ENCODE measurements at regions not wholly inside any gene's neighbourhood (a gene's known extent, or its start where the extent isn't known, plus 50 kb on each side); places are given as distances from the start of the nearest gene placed in this dataset.
A peak's percentile ranks its signal among the peaks of the same experiment; 100 is the strongest.

GRCh38 chr2:67712484-67712883, 315.4 kb downstream of the ETAA1 start:
- no peaks in the 10 kb centered on the region for H3K9me3 Mint-ChIP-seq
- no peak overlapping the region for H3K4me3 ChIP-seq
- peak overlapping the region; percentile 74; the same call in 1 of the 2 replicates for H2AFZ ChIP-seq
- ATAC-seq: no peak
- no peaks in the 10 kb centered on the region for H3F3A ChIP-seq (replicated peaks; ENCODE audit: low read depth)
- H3K36me3 ChIP-seq (ENCODE audit: insufficient read depth): no peaks in the 10 kb centered on the region
- DNase-seq (ENCODE audit: low spot score): no peak
- H3K27me3 ChIP-seq (ENCODE audit: insufficient read depth): no peaks in the 10 kb centered on the region
- H3K27ac Mint-ChIP-seq: no peak overlapping the region
- H3K4me1 ChIP-seq (ENCODE audit: insufficient read depth): no peaks in the 10 kb centered on the region
- no peaks in the 10 kb centered on the region for H3K79me2 ChIP-seq (replicated peaks; ENCODE audit: insufficient read depth)
- H3K4me3 Mint-ChIP-seq: no peak overlapping the region
- no peaks in the 10 kb centered on the region for H3K4me1 Mint-ChIP-seq
- H3K27ac ChIP-seq (ENCODE audit: low read depth): no peak overlapping the region
- H3K36me3 Mint-ChIP-seq (ENCODE audit: low read depth): no peaks in the 10 kb centered on the region
- no peak overlapping the region for H3K4me2 ChIP-seq
- H3K9me2 ChIP-seq (ENCODE audit: insufficient read depth): 0 out of 2 replicates have a peak, but pooled peaks cover 3% of the 10 kb centered on the region
- no peaks in the 10 kb centered on the region for H4K20me1 ChIP-seq (replicated peaks; ENCODE audit: insufficient read depth)
- no peak for TF ChIP-seq POLR2AphosphoS5 (IDR thresholded peaks at IDR 0.05; ENCODE audit: low read depth)
- no peak for TF ChIP-seq ZNF331 (CRISPR knock-in tag; IDR thresholded peaks at IDR 0.05; ENCODE audit: low read depth)
- no peak for TF ChIP-seq ETS1 (IDR thresholded peaks at IDR 0.05)
- no peak for TF ChIP-seq NANOG (IDR thresholded peaks at IDR 0.05; ENCODE audit: borderline replicate concordance)
- no peak for TF ChIP-seq EZH2phosphoT487 (IDR thresholded peaks at IDR 0.05; ENCODE audit: unreplicated experiment)
- no peak for TF ChIP-seq STAT1 (IDR thresholded peaks at IDR 0.05; ENCODE audit: unreplicated experiment)
- no peak for TF ChIP-seq CREB1 (CRISPR knock-in tag; IDR thresholded peaks at IDR 0.05; ENCODE audit: low read depth)
- TF ChIP-seq ZNF462 (CRISPR knock-in tag; IDR thresholded peaks at IDR 0.05): no peak
- no peak for TF ChIP-seq JUNB (IDR thresholded peaks at IDR 0.05; ENCODE audit: unreplicated experiment)
- no peak for TF ChIP-seq ZNF114 (CRISPR knock-in tag; IDR thresholded peaks at IDR 0.05)
- TF ChIP-seq EZH2 (IDR thresholded peaks at IDR 0.05; ENCODE audit: low read depth, unreplicated experiment): no peak
- TF ChIP-seq REST (IDR thresholded peaks at IDR 0.05; ENCODE audit: unreplicated experiment): no peak
- no peak for TF ChIP-seq CTCF (conservative IDR thresholded peaks at IDR 0.05; ENCODE audit: low read depth in 2 of 2)
- no peaks in the 10 kb centered on the region for H3K27me3 Mint-ChIP-seq (ENCODE audit: insufficient read depth, low read depth, poor library complexity)
